Fibroblast of villous mesenchyme (primary cell): ENCODE measurements at regions not wholly inside any gene's neighbourhood (a gene's known extent, or its start where the extent isn't known, plus 50 kb on each side); places are given as distances from the start of the nearest gene placed in this dataset.
A peak's percentile ranks its signal among the peaks of the same experiment; 100 is the strongest.

Experiments
- DNase-seq: peaks from one replicate; pipeline ENCODE4 v3.0.0-alpha.2; 2010; ENCODE audit warnings: low read depth
- H3K4me3 ChIP-seq: 2 replicates; pipeline ENCODE4 v1.5.1; 2011; ENCODE audit warnings: low read depth, mild to moderate bottlenecking, low read length
- TF ChIP-seq, protein P1 (sequence below): IDR thresholded peaks from 2 replicates; pipeline ENCODE4 v1.5.1; 2012; ENCODE audit warnings: low read depth, mild to moderate bottlenecking, low read length; ENCODE audit not compliant: insufficient read depth

DNA sequence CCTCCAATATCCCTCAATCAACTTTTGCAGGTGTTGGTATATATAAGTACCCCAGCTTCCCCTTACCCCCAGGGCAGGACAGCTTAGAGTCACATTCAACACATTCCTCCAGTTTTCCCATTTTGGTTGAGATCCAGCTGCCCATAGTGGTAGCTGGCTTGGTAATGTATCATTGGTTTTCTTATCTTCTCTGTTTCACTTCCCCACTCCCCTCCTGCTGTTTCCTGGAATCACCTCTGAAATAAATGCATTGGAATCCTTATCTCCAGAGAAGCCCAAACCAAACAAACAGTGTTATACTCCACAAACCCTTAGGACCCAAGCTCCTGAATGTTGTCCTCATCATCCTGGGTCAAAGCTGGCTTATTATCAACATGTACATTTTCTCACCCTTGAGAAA is 184.8 kb downstream of the TMEM38B start:
- no peak for DNase-seq
- H3K4me3 ChIP-seq: no peak overlapping the region
- TF ChIP-seq, protein P1, sequence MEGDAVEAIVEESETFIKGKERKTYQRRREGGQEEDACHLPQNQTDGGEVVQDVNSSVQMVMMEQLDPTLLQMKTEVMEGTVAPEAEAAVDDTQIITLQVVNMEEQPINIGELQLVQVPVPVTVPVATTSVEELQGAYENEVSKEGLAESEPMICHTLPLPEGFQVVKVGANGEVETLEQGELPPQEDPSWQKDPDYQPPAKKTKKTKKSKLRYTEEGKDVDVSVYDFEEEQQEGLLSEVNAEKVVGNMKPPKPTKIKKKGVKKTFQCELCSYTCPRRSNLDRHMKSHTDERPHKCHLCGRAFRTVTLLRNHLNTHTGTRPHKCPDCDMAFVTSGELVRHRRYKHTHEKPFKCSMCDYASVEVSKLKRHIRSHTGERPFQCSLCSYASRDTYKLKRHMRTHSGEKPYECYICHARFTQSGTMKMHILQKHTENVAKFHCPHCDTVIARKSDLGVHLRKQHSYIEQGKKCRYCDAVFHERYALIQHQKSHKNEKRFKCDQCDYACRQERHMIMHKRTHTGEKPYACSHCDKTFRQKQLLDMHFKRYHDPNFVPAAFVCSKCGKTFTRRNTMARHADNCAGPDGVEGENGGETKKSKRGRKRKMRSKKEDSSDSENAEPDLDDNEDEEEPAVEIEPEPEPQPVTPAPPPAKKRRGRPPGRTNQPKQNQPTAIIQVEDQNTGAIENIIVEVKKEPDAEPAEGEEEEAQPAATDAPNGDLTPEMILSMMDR: no peak

DNA sequence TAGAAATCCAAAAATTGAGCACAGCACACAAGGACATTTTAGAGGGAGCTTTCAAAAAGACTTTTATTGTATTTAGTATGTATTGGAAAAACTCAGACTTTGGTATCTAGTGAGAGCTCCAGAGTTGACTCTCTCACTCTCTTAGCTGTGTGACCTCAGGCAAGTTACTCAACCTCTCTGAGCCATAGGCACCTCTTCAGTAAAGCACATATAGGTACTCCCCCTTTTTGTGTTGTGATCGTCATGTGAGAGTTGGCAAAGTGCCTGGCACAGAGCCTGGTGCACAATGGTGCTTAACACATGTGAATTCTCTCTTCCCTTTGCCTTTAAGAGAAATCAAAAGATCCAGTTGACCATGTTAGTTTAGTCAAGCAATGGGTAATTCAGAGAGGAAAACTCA is 186.2 kb downstream of the TMEM38B start:
- no peak overlapping the region for H3K4me3 ChIP-seq
- DNase-seq: no peak
- TF ChIP-seq, protein P1: no peak

DNA sequence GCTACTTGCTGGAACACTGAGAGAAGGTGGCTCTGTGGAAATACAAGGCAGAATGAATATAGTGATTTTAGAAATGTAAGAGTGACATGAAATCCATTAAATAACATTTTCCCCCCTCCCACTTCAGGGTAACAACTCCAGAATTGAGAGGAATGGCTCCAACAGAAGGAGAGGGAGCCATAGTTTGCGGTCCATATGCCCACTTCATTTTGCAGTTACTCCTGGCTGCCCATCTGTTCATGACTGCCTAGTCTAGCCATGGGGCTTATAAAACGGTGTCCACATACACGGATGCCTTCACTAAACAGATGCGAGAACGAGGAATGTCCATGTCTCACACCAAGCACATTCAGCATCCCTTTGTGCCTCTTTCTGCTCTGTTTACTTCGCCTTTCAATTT is 186.7 kb downstream of the TMEM38B start:
- no peak overlapping the region for H3K4me3 ChIP-seq
- TF ChIP-seq, protein P1: no peak
- no peak for DNase-seq

DNA sequence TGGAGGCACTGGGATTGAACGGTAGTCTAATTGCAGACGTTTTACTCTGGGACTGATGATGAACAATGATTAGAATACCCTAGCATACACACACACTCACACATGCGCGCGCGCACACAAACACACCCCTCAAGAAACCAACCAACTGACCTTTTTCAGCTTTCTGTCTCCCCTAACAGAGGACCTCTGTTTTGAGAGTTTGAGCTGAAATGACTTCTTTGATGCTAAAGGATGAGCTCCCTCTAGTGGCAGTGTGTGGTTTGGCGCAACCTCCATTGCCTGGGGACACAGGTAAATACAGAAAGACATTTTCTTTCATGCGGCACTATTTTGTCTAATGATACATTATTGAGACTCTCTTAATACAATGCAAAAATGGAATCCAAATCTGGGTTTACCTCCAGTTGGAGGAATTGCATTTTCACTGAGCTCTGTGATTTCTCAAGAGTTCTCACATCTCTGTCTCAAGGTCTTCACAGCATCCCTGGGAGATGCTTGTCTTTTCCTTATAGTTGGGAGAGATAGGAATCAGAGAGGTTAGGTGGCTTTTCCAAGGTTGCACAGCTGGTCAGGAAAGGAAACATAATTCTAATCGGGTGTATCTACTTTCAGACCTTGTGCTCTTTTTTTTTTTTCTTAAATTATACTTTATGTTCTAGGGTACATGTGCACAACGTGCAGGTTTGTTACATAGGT is 187.5 kb downstream of the TMEM38B start:
- peak; percentile 50 for DNase-seq
- TF ChIP-seq, protein P1: peak; percentile 88
- H3K4me3 ChIP-seq: no peak overlapping the region

DNA sequence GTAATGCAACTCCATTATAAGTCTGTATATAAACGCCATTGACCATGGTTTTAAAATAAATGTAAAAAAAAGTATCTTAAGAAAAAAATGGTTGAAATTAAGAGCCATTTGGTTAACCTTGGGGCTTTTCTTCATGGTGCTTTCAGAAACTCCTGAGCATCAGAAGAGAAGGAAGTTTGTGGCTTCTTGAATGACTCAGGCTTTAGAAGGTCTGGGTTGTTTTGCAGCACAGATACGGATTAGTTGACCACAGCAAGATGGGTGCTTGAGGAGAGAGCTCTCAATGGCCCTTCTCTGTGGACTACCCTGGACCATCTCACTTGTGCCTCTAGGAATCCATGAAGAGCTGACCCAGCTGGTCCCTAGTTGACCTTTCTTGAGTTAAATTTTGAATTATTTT is 189.5 kb downstream of the TMEM38B start:
- TF ChIP-seq, protein P1: no peak
- DNase-seq: no peak

DNA sequence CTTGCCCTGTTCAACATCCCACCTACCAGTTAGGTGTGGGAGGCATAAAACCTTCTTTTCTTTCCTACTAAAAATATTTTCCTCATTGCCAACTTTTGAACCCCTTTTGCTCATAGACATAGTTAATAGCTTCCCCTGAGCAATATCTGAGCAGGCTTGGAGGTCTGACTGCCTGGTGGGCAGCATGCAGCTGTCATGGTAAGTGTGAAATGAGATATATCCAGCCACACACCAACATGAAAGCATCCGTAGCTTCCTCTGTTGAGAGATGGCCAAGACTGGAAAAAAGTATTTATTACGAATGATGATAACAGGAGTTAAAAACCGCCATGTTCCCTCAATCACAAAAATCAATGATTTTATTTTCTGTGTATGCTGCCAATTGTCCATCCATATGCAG is 190.1 kb downstream of the TMEM38B start:
- no peak overlapping the region for H3K4me3 ChIP-seq
- TF ChIP-seq, protein P1: no peak
- DNase-seq: no peak

More for the DNA sequence above, 189.5 kb downstream of the TMEM38B start:
- no peak overlapping the region for H3K4me3 ChIP-seq

DNA sequence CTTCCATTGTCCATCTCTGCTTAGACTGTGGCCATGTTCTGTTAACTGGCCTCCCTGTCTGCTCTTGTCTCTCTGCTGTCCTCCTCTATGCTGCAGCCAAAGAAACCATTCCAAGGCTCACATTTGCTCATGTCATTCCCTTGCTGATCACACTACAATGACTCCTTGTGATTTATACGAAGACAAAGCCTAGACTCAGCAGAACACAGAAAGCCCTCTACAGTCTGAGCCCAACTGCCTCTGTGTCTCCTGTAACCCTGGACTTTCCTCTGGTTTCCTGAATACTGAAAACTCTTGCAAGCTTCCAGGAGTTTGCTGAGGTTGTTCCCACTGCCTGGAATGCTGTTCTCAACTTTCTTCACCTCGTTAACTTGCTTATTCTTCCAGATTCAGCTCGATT is 191.8 kb downstream of the TMEM38B start:
- no peak overlapping the region for H3K4me3 ChIP-seq
- TF ChIP-seq, protein P1: no peak
- no peak for DNase-seq
